ENCODE measurements at regions not wholly inside any gene's neighbourhood (a gene's known extent, or its start where the extent isn't known, plus 50 kb on each side); places are given as distances from the start of the nearest gene placed in this dataset.

DNA sequence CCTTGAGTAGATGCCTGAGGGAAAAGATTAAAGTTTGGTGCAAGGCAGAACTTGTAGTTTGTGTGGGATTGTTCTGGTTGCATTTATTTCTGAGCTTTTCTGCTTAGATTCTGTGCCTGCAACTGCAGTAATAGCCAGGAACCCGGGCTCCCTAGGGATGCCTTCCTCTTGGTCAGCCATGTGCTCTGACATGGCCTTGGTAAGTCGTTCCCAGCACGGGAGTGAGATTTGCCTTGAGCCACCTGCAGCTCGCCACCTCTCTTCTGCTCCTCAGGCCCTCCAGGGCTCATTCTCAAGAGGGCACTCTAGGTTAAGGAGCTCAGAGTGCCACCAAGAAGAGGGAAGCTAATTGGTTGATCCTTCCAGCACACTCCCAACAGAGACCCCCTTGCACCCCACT lies 350.6 kb upstream of the MKI67 start:
- 47 to 62% methylated on average over 4 of the region's 4 CpGs for WGBS, 2 donors
- ATAC-seq (ENCODE audit: insufficient read depth, low FRiP score), result no peak
- no peaks in the 10 kb centered on the region for H3K4me1 ChIP-seq (ENCODE audit: control insufficient read depth in 5 of 5, insufficient read depth in 5 of 5, low read length in 5 of 5)
- DNase-seq, result peak in 1 of 3 donors; percentile 14
- no peaks in the 10 kb centered on the region for H3K27me3 ChIP-seq (ENCODE audit: control insufficient read depth in 3 of 3, insufficient read depth in 3 of 3, low read length in 2 of 3)
- no peak overlapping the region for H3K9ac ChIP-seq (ENCODE audit: insufficient read depth in 1 of 2, low read length in 2 of 2)
- TF ChIP-seq CTCF (IDR thresholded peaks at IDR 0.05; ENCODE audit: control extremely low read depth, extremely low read depth), result no peak
- peaks cover 0 to 2% (median 0%) of the 10 kb centered on the region in 4 donors for H3K9me3 ChIP-seq (ENCODE audit: control insufficient read depth in 4 of 4, insufficient read depth in 3 of 4, low read length in 3 of 4)
- H3K36me3 ChIP-seq (ENCODE audit: control insufficient read depth in 4 of 4, insufficient read depth in 4 of 4, low read length in 4 of 4), result no peaks in the 10 kb centered on the region
- H3K27ac ChIP-seq (ENCODE audit: low read depth in 1 of 2, low read length in 1 of 2), result no peak overlapping the region
- H3K4me3 ChIP-seq, result no peak overlapping the region

- Histone ChIP-seq H3K9me3 (ENCODE audit: control insufficient read depth in 4 of 4, insufficient read depth in 3 of 4, low read length in 3 of 4) (peaks cover 0 to 2% (median 0%) of the 10 kb centered on the region in 4 donors), H3K36me3 (ENCODE audit: control insufficient read depth in 4 of 4, insufficient read depth in 4 of 4, low read length in 4 of 4) (no peaks in the 10 kb centered on the region), H3K27ac (ENCODE audit: low read depth in 1 of 2, low read length in 1 of 2) (no peak overlapping the region), H3K9ac (ENCODE audit: insufficient read depth in 1 of 2, low read length in 2 of 2) (no peak overlapping the region), H3K4me1 (ENCODE audit: control insufficient read depth in 5 of 5, insufficient read depth in 5 of 5, low read length in 5 of 5) (no peaks in the 10 kb centered on the region), H3K4me3 (no peak overlapping the region), H3K27me3 (ENCODE audit: control insufficient read depth in 3 of 3, insufficient read depth in 3 of 3, low read length in 2 of 3) (no peaks in the 10 kb centered on the region)
- WGBS, 2 donors, result 66 to 67% methylated on average over 9 of the region's 9 CpGs
- ATAC-seq (ENCODE audit: insufficient read depth, low FRiP score), result no peak
- no peak for DNase-seq
- TF ChIP-seq CTCF (IDR thresholded peaks at IDR 0.05; ENCODE audit: control extremely low read depth, extremely low read depth), result no peak
Measured at GRCh38 chr10:128480601-128481000, 354.4 kb upstream of the MKI67 start.

DNA sequence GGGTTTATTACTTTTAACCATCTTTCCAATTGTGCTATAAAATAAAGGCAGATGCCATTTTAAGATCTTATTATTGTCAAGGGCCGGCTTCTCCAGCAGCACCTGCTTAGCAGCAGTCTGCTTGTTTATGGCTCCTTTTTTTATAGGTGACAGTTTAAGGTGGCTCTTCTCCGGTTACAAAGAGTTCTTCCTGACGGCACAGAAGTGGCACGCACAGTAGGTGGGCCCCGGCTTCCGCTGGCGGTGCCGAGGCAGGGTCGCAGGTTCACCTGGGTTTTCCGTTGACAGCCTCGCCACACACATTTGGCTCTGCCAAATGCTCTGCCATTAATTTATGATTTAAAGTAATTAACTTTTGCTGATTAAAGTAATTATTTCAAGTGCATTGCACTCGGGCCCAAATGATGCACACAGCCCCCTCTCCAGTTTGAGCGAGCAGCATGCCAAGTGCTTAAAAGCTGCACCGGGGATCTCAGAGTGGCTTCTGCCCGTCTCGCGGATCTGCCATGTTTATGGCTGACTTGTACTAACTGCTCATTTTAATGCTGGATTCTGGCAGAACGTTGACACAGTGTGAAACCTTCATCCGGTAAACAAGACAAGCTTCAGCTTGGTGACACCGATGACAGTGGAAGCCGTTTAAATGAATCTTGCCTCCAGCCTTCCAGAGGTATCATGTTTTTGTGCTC lies 355.1 kb upstream of the MKI67 start:
- no peak for ATAC-seq (ENCODE audit: insufficient read depth, low FRiP score)
- Histone ChIP-seq H3K9me3 (ENCODE audit: control insufficient read depth in 4 of 4, insufficient read depth in 3 of 4, low read length in 3 of 4) (peaks cover 0 to 2% (median 0%) of the 10 kb centered on the region in 4 donors), H3K4me1 (ENCODE audit: control insufficient read depth in 5 of 5, insufficient read depth in 5 of 5, low read length in 5 of 5) (no peaks in the 10 kb centered on the region), H3K27ac (ENCODE audit: low read depth in 1 of 2, low read length in 1 of 2) (no peak overlapping the region), H3K4me3 (no peak overlapping the region), H3K27me3 (ENCODE audit: control insufficient read depth in 3 of 3, insufficient read depth in 3 of 3, low read length in 2 of 3) (no peaks in the 10 kb centered on the region), H3K9ac (ENCODE audit: insufficient read depth in 1 of 2, low read length in 2 of 2) (no peak overlapping the region), H3K36me3 (ENCODE audit: control insufficient read depth in 4 of 4, insufficient read depth in 4 of 4, low read length in 4 of 4) (no peaks in the 10 kb centered on the region)
- 67 to 69% methylated on average over 21 of the region's 21 CpGs for WGBS, 2 donors
- TF ChIP-seq CTCF (IDR thresholded peaks at IDR 0.05; ENCODE audit: control extremely low read depth, extremely low read depth), result no peak
- DNase-seq, result no peak

DNA sequence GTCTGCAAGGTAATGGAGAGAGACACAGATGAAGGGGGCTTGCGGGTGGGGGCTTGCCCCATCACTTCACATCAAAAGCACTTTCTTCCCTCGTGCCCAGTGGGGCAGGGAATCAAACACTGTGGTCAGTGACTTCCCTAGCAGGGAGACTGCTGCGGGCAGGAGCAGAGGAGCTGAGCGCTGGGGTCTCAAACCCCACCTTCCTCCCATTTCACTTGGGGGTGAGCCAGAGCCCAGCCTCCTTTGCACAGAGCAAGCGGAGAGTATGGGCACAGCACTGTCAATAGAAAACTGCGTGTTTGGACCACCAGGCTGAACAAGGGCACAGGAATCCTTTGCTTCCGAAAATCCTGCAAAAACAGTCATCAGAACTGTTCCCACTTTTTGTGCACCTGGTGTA lies 355.8 kb upstream of the MKI67 start:
- ATAC-seq (ENCODE audit: insufficient read depth, low FRiP score), result no peak

More for the DNA sequence above, 355.8 kb upstream of the MKI67 start:
- Histone ChIP-seq H3K9ac (ENCODE audit: insufficient read depth in 1 of 2, low read length in 2 of 2) (no peak overlapping the region), H3K4me1 (ENCODE audit: control insufficient read depth in 5 of 5, insufficient read depth in 5 of 5, low read length in 5 of 5) (no peaks in the 10 kb centered on the region), H3K4me3 (no peak overlapping the region), H3K27me3 (ENCODE audit: control insufficient read depth in 3 of 3, insufficient read depth in 3 of 3, low read length in 2 of 3) (no peaks in the 10 kb centered on the region), H3K36me3 (ENCODE audit: control insufficient read depth in 4 of 4, insufficient read depth in 4 of 4, low read length in 4 of 4) (no peaks in the 10 kb centered on the region), H3K9me3 (ENCODE audit: control insufficient read depth in 4 of 4, insufficient read depth in 3 of 4, low read length in 3 of 4) (peaks cover 0 to 2% (median 0%) of the 10 kb centered on the region in 4 donors), H3K27ac (ENCODE audit: low read depth in 1 of 2, low read length in 1 of 2) (no peak overlapping the region)
- no peak for TF ChIP-seq CTCF (IDR thresholded peaks at IDR 0.05; ENCODE audit: control extremely low read depth, extremely low read depth)
- 81 to 88% methylated on average over 6 to 7 of the region's 7 CpGs for WGBS, 2 donors
- DNase-seq, result no peak

Measured in lung (tissue), 11 donors.